K562 (cell line): ENCODE measurements at regions not wholly inside any gene's neighbourhood (a gene's known extent, or its start where the extent isn't known, plus 50 kb on each side); places are given as distances from the start of the nearest gene placed in this dataset.

Experiments used
- ATAC-seq: fragments of 200-7000 bp; cut with Tn5 transposase; 3 replicates; pipeline ENCODE4 v1.9.1; 2020; ENCODE audit warnings: moderate library complexity
- BruUV-seq: library from RNA; stranded (reverse); fragments of 400-500 nt; replicated peaks from 2 replicates; lab custom pipeline; 2021; lab: Mats Ljungman, UMichigan
- CTCF ChIA-PET: fragments of 300-600 bp; formaldehyde crosslinking; extraction: SDS; loops from one replicate; lab custom pipeline; 2021; ENCODE audit warnings: low intra/inter-chr PET ratio; lab: Yijun Ruan, JAX
- POLR2A ChIA-PET: fragments of 300-600, 350-650 bp; sonication (Branson Sonifier 250); formaldehyde crosslinking; extraction: SDS; loops from one replicate; lab custom pipeline; 2021; ENCODE audit warnings: antibody characterized with exemption, inconsistent platforms; lab: Yijun Ruan, JAX
- DNase-seq, 4 experiments: peaks; one replicate each; pipeline versions ENCODE4 v3.0.0 to v3.0.0-alpha.2; 2011 to 2018; ENCODE audit warnings: low spot score in 3 of 4, mixed read lengths in 3 of 4; ENCODE audit errors: extremely low read depth in 1 of 4
- FAIRE-seq: peaks from 2 replicates; lab custom pipeline; 2011; peaks lifted over from hg19 to GRCh38; lab: Jason Lieb, UNC
- H2AFZ ChIP-seq: 2 replicates; pipeline ENCODE4 v1.6.0; 2011; ENCODE audit warnings: low read depth, low read length, control low read depth, inconsistent platforms
- H3K27ac ChIP-seq: fragments of 200-600 bp; 3 replicates; pipeline ENCODE4 v1.8.0; 2011; ENCODE audit warnings: low read depth, mild to moderate bottlenecking, control low read depth, inconsistent platforms, low read length, moderate library complexity, mixed read lengths; ENCODE audit errors: extremely low read depth
- H3K27me3 ChIP-seq, 2 experiments: fragments of 300-600 bp in 1 of 2; 2 replicates in 1 of 2; 3 replicates in 1 of 2; pipeline versions ENCODE4 v1.6.0 to v1.8.0; 2011; ENCODE audit warnings: inconsistent platforms in 2 of 2, low read length in 2 of 2, mild to moderate bottlenecking in 1 of 2, mixed read lengths in 1 of 2, moderate library complexity in 1 of 2; ENCODE audit not compliant: control insufficient read depth in 2 of 2, insufficient read depth in 2 of 2
- H3K36me3 ChIP-seq: fragments of 300-600 bp; 3 replicates; pipeline ENCODE4 v1.8.0; 2011; ENCODE audit warnings: mild to moderate bottlenecking, low read length, inconsistent platforms; ENCODE audit not compliant: control insufficient read depth, insufficient read depth
- H3K4me1 ChIP-seq, 2 experiments: fragments of 200-600 bp in 1 of 2; replicated peaks in 1 of 2; 2 replicates in 1 of 2; 3 replicates in 1 of 2; pipeline versions ENCODE4 v1.5.1 to v1.8.0; 2011; ENCODE audit warnings: inconsistent platforms in 2 of 2, low read length in 2 of 2, mild to moderate bottlenecking in 1 of 2, mixed read lengths in 1 of 2, moderate library complexity in 1 of 2; ENCODE audit not compliant: control insufficient read depth in 2 of 2, insufficient read depth in 2 of 2
- H3K4me2 ChIP-seq: 2 replicates; pipeline ENCODE4 v1.6.1; 2011; ENCODE audit warnings: low read length, control low read depth, inconsistent platforms, mixed read lengths; ENCODE audit not compliant: insufficient read depth
- H3K4me3 ChIP-seq: fragments of 200-600 bp; sonication (generic), shearing (Covaris generic); 2 replicates; pipeline ENCODE4 v1.5.1; 2016; ENCODE audit warnings: control low read depth, inconsistent platforms
- H3K79me2 ChIP-seq: fragments of 200-600 bp; 3 replicates; pipeline ENCODE4 v1.8.0; 2011; ENCODE audit warnings: low read length, inconsistent platforms; ENCODE audit not compliant: control insufficient read depth, insufficient read depth
- H3K9ac ChIP-seq, 2 experiments: 2 replicates each; pipeline versions ENCODE4 v1.6.0 to v1.6.1; 2011; ENCODE audit warnings: low read depth in 2 of 2, low read length in 2 of 2, control low read depth in 1 of 2, inconsistent platforms in 1 of 2, mild to moderate bottlenecking in 1 of 2, mixed read lengths in 1 of 2; ENCODE audit not compliant: insufficient read depth in 1 of 2
- H3K9me1 ChIP-seq: one replicate; pipeline ENCODE4 v1.6.0; 2011; ENCODE audit warnings: inconsistent platforms, mild to moderate bottlenecking, low read length, moderate library complexity; ENCODE audit not compliant: control insufficient read depth, insufficient read depth
- H3K9me3 ChIP-seq: replicated peaks from 2 replicates; pipeline ENCODE4 v1.5.1; 2011; ENCODE audit warnings: low read depth, low read length, inconsistent platforms; ENCODE audit not compliant: control insufficient read depth, insufficient read depth
- H4K20me1 ChIP-seq: replicated peaks from 2 replicates; pipeline ENCODE4 v1.6.1; 2011; ENCODE audit warnings: low read length, inconsistent platforms, mixed read lengths; ENCODE audit not compliant: control insufficient read depth, insufficient read depth
- CBX2 ChIP-seq: fragments of 200-600 bp; sonication (generic); IDR thresholded peaks from one replicate; pipeline ENCODE4 v1.6.1; 2012; ENCODE audit warnings: mild to moderate bottlenecking, low read length, inconsistent platforms; ENCODE audit not compliant: insufficient read depth, poor library complexity, severe bottlenecking
- HDAC8 ChIP-seq: fragments of 450-650 bp; IDR thresholded peaks from 2 replicates; pipeline ENCODE4 v1.6.1; 2016; ENCODE audit warnings: mild to moderate bottlenecking, missing genetic modification characterization, moderate library complexity, missing compliant biosample characterization
- SETDB1 ChIP-seq: IDR thresholded peaks from one replicate; pipeline ENCODE4 v1.6.1; 2012; ENCODE audit warnings: low read length, control low read depth, inconsistent platforms
- WGBS: fragments of 100-300 bp; shearing (Covaris generic); methylation state at CpG from one replicate; pipeline ENCODE4 v1.1.6; 2016; ENCODE audit warnings: low coverage, mixed read lengths; ENCODE audit not compliant: insufficient coverage; ENCODE audit errors: missing lambda C conversion rate; 5-methylcytosine and 5-hydroxymethylcytosine counted together
- in situ Hi-C: fragments of 300-500 bp; cut with MboI; formaldehyde crosslinking; loops from 4 replicates; pipeline ENCODE4 v1.15.0; 2018; ENCODE audit warnings: inconsistent platforms, mixed read lengths
- intact Hi-C: fragments of 100-400 bp; cut with micrococcal nuclease; formaldehyde crosslinking; loops from 2 replicates; pipeline ENCODE4 v1.14.2; 2022
- TF ChIP-seq, protein P1 (sequence below): fragments of 250-450 bp; sonication (Bioruptor Pico); IDR thresholded peaks from 2 replicates; pipeline ENCODE4 v1.8.0; 2022; ENCODE audit warnings: inconsistent platforms, mild to moderate bottlenecking, moderate library complexity, borderline replicate concordance
- TF ChIP-seq, protein P2 (sequence below): fragments of 450-650 bp; IDR thresholded peaks from 2 replicates; pipeline ENCODE4 v1.6.1; 2018; ENCODE audit warnings: mild to moderate bottlenecking, low read depth; ENCODE audit not compliant: partially characterized antibody
- TF ChIP-seq, protein P3 (sequence below): sonication (generic); formaldehyde crosslinking; IDR thresholded peaks from 2 replicates; pipeline ENCODE4 v1.8.0; 2022; ENCODE audit warnings: missing genetic modification reagents, mild to moderate bottlenecking, borderline replicate concordance

DNA sequence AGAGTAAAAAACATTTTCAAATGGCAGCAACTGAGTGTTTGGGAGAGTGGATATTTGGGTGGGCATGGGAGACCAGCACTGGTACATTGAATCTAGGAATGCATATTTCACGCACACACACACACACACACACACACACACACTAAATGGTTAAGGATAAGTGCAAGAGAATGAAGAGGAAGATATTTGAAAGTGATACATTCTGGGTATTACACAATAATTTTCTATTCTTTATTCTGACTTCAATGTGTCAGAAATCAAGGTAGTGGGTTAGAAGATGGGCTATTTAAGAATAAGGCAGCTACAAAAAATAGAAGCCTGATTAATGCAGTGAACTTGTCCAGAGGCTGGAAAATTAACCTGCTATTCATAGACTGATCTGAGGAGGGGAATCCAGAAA, 577.0 kb downstream of the TMEM182 start (continued):
- TF ChIP-seq, protein P1, sequence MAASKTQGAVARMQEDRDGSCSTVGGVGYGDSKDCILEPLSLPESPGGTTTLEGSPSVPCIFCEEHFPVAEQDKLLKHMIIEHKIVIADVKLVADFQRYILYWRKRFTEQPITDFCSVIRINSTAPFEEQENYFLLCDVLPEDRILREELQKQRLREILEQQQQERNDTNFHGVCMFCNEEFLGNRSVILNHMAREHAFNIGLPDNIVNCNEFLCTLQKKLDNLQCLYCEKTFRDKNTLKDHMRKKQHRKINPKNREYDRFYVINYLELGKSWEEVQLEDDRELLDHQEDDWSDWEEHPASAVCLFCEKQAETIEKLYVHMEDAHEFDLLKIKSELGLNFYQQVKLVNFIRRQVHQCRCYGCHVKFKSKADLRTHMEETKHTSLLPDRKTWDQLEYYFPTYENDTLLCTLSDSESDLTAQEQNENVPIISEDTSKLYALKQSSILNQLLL (CRISPR knock-in tag): no peak

DNA sequence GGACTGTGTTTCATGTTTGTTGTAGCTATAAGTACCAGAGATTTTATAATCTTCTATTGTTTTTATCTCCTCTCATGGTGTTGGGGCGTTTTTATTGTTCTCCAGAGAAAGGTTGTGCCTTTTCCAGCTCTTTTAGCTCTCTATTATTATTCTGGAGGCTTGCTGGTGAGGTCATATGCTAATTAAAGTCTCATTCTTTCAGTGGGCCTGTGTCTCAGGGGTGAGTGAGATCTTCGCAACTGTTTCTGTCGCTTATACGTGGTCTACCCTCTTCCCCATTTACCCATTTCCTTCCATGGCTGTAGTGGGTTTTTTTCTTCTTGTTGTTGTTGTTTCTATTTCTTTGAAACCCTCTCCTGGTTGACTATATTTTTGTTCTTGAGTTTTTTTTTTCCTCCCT, 584.9 kb downstream of the TMEM182 start:
- Histone ChIP-seq H3K9me3 (peaks cover 1% of the 10 kb centered on the region; the same call in 1 of the 2 replicates), H3K36me3 (no peaks in the 10 kb centered on the region), H2AFZ (no peak overlapping the region), H3K9ac (no peak overlapping the region), H3K4me3 (no peak overlapping the region), H3K4me2 (no peak overlapping the region), H3K27me3 (no peaks in the 10 kb centered on the region), H3K79me2 (no peaks in the 10 kb centered on the region), H4K20me1 (no peaks in the 10 kb centered on the region), H3K9me1 (no peaks in the 10 kb centered on the region), H3K27ac (no peak overlapping the region), H3K4me1 (no peaks in the 10 kb centered on the region)
- ChIA-PET CTCF (no interaction called here), POLR2A (no interaction called here)
- ATAC-seq (no peak), DNase-seq (no peak), FAIRE-seq (no peak)
- no peak for TF ChIP-seq SETDB1
- TF ChIP-seq, protein P2, sequence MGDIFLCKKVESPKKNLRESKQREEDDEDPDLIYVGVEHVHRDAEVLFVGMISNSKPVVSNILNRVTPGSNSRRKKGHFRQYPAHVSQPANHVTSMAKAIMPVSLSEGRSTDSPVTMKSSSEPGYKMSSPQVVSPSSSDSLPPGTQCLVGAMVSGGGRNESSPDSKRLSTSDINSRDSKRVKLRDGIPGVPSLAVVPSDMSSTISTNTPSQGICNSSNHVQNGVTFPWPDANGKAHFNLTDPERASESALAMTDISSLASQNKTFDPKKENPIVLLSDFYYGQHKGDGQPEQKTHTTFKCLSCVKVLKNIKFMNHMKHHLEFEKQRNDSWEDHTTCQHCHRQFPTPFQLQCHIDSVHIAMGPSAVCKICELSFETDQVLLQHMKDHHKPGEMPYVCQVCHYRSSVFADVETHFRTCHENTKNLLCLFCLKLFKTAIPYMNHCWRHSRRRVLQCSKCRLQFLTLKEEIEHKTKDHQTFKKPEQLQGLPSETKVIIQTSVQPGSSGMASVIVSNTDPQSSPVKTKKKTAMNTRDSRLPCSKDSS: no peak
- TF ChIP-seq HDAC8 (tag): no peak
- TF ChIP-seq, protein P3, sequence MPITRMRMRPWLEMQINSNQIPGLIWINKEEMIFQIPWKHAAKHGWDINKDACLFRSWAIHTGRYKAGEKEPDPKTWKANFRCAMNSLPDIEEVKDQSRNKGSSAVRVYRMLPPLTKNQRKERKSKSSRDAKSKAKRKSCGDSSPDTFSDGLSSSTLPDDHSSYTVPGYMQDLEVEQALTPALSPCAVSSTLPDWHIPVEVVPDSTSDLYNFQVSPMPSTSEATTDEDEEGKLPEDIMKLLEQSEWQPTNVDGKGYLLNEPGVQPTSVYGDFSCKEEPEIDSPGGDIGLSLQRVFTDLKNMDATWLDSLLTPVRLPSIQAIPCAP (CRISPR knock-in tag): no peak
- no peak for TF ChIP-seq CBX2
- no TSS peak for BruUV-seq
- intact Hi-C loops (no loop called here), in situ Hi-C loops (no loop called here)
- 22% methylated on average over 4 of the region's 4 CpGs for WGBS
